Glutamatergic neuron (in vitro differentiated cells): ENCODE measurements at regions not wholly inside any gene's neighbourhood (a gene's known extent, or its start where the extent isn't known, plus 50 kb on each side); places are given as distances from the start of the nearest gene placed in this dataset.
"Not testable (repeated sequence)": the region's sequence is repeated elsewhere in the genome, so short reads cannot be mapped to it uniquely, and the experiment has no call there.

Source experiments
- DNase-seq: peaks from one replicate; pipeline ENCODE4 v3.0.0; 2022
- H3K27ac Mint-ChIP-seq: one replicate; pipeline ENCODE4 v1.8.0; 2020; ENCODE audit warnings: mild to moderate bottlenecking, mixed read lengths, inconsistent platforms; ENCODE audit not compliant: unreplicated experiment
- H3K27me3 Mint-ChIP-seq: one replicate; pipeline ENCODE4 v1.8.0; 2020; ENCODE audit warnings: mild to moderate bottlenecking, moderate library complexity, mixed read lengths, inconsistent platforms; ENCODE audit not compliant: unreplicated experiment
- H3K36me3 Mint-ChIP-seq: one replicate; pipeline ENCODE4 v1.8.0; 2020; ENCODE audit warnings: mild to moderate bottlenecking, mixed read lengths, inconsistent platforms; ENCODE audit not compliant: unreplicated experiment
- H3K4me1 Mint-ChIP-seq: one replicate; pipeline ENCODE4 v1.8.0; 2020; ENCODE audit warnings: mild to moderate bottlenecking, low read depth, mixed read lengths, inconsistent platforms; ENCODE audit not compliant: unreplicated experiment
- H3K4me3 Mint-ChIP-seq: one replicate; pipeline ENCODE4 v1.8.0; 2020; ENCODE audit warnings: mild to moderate bottlenecking, mixed read lengths, inconsistent platforms; ENCODE audit not compliant: unreplicated experiment
- H3K9me3 Mint-ChIP-seq: one replicate; pipeline ENCODE4 v1.8.0; 2020; ENCODE audit warnings: mild to moderate bottlenecking, moderate library complexity, mixed read lengths, inconsistent platforms; ENCODE audit not compliant: unreplicated experiment
- CTCF ChIP-seq: fragments of 200-600 bp; sonication (generic); IDR thresholded peaks from one replicate; pipeline ENCODE4 v1.5.0; 2021; ENCODE audit not compliant: partially characterized antibody, unreplicated experiment

- TF ChIP-seq CTCF, result no peak
These were observed 209.2 kb upstream of the GATA6 start for GRCh38 chr18:21960189-21960588.

GRCh38 chr18:21963336-21963735 is 206.1 kb upstream of the GATA6 start:
- TF ChIP-seq CTCF, result no peak
- Mint-ChIP-seq H3K36me3 (no peaks in the 10 kb centered on the region), H3K4me3 (no peak overlapping the region), H3K27ac (no peak overlapping the region), H3K9me3 (no peaks in the 10 kb centered on the region), H3K4me1 (no peaks in the 10 kb centered on the region), H3K27me3 (peaks cover 3% of the 10 kb centered on the region)
- no peak for DNase-seq

More at GRCh38 chr18:21960189-21960588, 209.2 kb upstream of the GATA6 start:
- DNase-seq, result no peak
- Mint-ChIP-seq H3K9me3 (no peaks in the 10 kb centered on the region), H3K4me1 (no peaks in the 10 kb centered on the region), H3K4me3 (no peak overlapping the region), H3K36me3 (no peaks in the 10 kb centered on the region), H3K27me3 (peaks cover 3% of the 10 kb centered on the region), H3K27ac (no peak overlapping the region)

GRCh38 chr18:21968338-21968737 is 201.1 kb upstream of the GATA6 start:
- H3K4me3 Mint-ChIP-seq, result no peak overlapping the region
- no peak overlapping the region for H3K27ac Mint-ChIP-seq
- no peaks in the 10 kb centered on the region for H3K4me1 Mint-ChIP-seq
- no peak for DNase-seq
- H3K27me3 Mint-ChIP-seq, result peaks cover 3% of the 10 kb centered on the region
- peaks cover 1% of the 10 kb centered on the region for H3K9me3 Mint-ChIP-seq
- no peaks in the 10 kb centered on the region for H3K36me3 Mint-ChIP-seq
- no peak for TF ChIP-seq CTCF

- DNase-seq, result no peak
- Mint-ChIP-seq H3K4me3 (no peak overlapping the region), H3K27ac (no peak overlapping the region), H3K9me3 (peaks cover 1% of the 10 kb centered on the region), H3K4me1 (no peaks in the 10 kb centered on the region), H3K27me3 (no peaks in the 10 kb centered on the region), H3K36me3 (no peaks in the 10 kb centered on the region)
- no peak for TF ChIP-seq CTCF
These were observed 197.1 kb upstream of the GATA6 start for GRCh38 chr18:21972281-21972680.

- not testable (repeated sequence) for DNase-seq, H3K9me3 Mint-ChIP-seq, H3K36me3 Mint-ChIP-seq, H3K4me3 Mint-ChIP-seq, H3K27ac Mint-ChIP-seq, H3K27me3 Mint-ChIP-seq, H3K4me1 Mint-ChIP-seq
These were observed 193.4 kb upstream of the GATA6 start for GRCh38 chr18:21975954-21976353.
